Progenitor cell of endocrine pancreas (in vitro differentiated cells): ENCODE measurements at regions not wholly inside any gene's neighbourhood (a gene's known extent, or its start where the extent isn't known, plus 50 kb on each side); places are given as distances from the start of the nearest gene placed in this dataset.

ENCODE experiments used
- DNase-seq: peaks from one replicate; pipeline ENCODE4 v3.0.0; 2021; ENCODE audit warnings: low spot score; ENCODE audit not compliant: unreplicated experiment
- H3K27ac Mint-ChIP-seq: 2 replicates; pipeline ENCODE4 v1.8.0; 2021; ENCODE audit warnings: mild to moderate bottlenecking, moderate library complexity, mixed read lengths
- H3K27me3 Mint-ChIP-seq: 2 replicates; pipeline ENCODE4 v1.8.0; 2021; ENCODE audit warnings: mixed read lengths
- H3K36me3 Mint-ChIP-seq: 2 replicates; pipeline ENCODE4 v1.8.0; 2022; ENCODE audit warnings: mixed read lengths; ENCODE audit not compliant: insufficient read depth
- H3K4me1 Mint-ChIP-seq: 2 replicates; pipeline ENCODE4 v1.8.0; 2021; ENCODE audit warnings: low read depth, mixed read lengths
- H3K4me3 Mint-ChIP-seq: 2 replicates; pipeline ENCODE4 v1.8.0; 2021; ENCODE audit warnings: low read depth, mild to moderate bottlenecking, moderate library complexity, mixed read lengths
- H3K9me3 Mint-ChIP-seq: 2 replicates; pipeline ENCODE4 v1.8.0; 2021; ENCODE audit warnings: low read depth, mixed read lengths
- TF ChIP-seq, protein P1 (sequence below): fragments of 200-600 bp; sonication (generic); IDR thresholded peaks from one replicate; pipeline ENCODE4 v1.5.0; 2021; ENCODE audit warnings: antibody characterized with exemption, mild to moderate bottlenecking; ENCODE audit not compliant: unreplicated experiment

DNA sequence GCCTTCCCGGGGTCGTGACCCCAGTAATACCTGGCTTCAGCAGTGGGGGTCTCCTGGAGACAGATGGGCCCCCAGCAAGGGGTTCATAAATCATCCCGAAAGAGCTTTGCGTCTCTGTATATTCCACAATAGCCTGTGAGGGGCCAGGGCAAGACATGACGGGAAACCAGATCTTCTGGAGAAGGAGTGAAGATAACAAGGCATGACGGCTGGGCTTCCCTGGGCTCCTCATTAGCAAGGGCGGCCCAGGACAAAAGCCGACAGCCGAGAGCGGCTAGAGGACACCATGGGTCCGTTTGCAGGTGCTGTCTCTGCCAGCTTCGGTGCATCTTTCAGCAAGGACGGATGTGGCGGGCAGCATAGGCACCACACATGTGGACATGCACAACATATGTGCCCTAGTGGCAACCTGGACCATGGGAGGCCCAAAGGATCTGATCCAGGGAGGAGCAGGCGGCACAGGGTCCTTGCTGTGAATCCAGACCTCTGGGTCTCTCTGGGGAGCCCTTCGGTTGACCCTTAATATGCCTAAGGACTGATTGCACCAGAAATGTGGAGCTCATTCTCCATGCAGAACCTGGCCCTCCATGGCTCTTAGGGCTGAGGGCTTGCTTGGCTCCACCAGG is 136.9 kb upstream of the FOXF1 start:
- Mint-ChIP-seq H3K36me3 (no peaks in the 10 kb centered on the region), H3K4me1 (peaks cover 2% of the 10 kb centered on the region), H3K27ac (no peak overlapping the region), H3K27me3 (peaks cover 16% of the 10 kb centered on the region), H3K9me3 (peaks cover 9% of the 10 kb centered on the region), H3K4me3 (no peak overlapping the region)
- no peak for DNase-seq
- TF ChIP-seq, protein P1, sequence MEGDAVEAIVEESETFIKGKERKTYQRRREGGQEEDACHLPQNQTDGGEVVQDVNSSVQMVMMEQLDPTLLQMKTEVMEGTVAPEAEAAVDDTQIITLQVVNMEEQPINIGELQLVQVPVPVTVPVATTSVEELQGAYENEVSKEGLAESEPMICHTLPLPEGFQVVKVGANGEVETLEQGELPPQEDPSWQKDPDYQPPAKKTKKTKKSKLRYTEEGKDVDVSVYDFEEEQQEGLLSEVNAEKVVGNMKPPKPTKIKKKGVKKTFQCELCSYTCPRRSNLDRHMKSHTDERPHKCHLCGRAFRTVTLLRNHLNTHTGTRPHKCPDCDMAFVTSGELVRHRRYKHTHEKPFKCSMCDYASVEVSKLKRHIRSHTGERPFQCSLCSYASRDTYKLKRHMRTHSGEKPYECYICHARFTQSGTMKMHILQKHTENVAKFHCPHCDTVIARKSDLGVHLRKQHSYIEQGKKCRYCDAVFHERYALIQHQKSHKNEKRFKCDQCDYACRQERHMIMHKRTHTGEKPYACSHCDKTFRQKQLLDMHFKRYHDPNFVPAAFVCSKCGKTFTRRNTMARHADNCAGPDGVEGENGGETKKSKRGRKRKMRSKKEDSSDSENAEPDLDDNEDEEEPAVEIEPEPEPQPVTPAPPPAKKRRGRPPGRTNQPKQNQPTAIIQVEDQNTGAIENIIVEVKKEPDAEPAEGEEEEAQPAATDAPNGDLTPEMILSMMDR: no peak

DNA sequence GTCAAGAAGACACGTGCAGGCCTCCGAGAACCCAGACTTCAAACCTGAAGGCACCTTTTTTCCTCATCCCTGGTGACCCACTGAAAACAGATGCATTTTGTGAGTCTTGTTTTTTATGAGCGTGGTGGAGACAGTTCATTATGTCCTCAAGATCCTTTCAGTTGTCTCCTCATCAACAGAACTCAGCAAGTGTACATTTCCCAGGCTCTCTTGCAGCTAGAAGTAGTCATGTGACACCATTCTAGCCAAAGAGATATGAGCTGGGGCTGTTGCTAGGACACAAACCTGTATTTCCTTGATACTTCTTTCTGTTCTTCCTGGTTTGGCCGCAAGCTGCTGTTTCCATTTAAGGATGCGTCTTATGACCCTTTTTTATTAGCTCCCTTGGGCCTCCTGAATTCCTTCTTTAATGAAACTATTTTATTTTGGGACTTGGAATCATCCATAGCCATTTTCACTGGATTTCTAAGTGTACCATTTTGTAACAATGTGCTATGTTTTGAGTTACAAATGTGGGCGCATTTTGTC is 135.7 kb upstream of the FOXF1 start:
- H3K36me3 Mint-ChIP-seq: no peaks in the 10 kb centered on the region
- H3K27me3 Mint-ChIP-seq: peaks cover 13% of the 10 kb centered on the region
- peaks cover 9% of the 10 kb centered on the region for H3K9me3 Mint-ChIP-seq
- DNase-seq: no peak
- no peak overlapping the region for H3K4me3 Mint-ChIP-seq
- no peak overlapping the region for H3K27ac Mint-ChIP-seq
- TF ChIP-seq, protein P1: no peak
- peaks cover 2% of the 10 kb centered on the region for H3K4me1 Mint-ChIP-seq

DNA sequence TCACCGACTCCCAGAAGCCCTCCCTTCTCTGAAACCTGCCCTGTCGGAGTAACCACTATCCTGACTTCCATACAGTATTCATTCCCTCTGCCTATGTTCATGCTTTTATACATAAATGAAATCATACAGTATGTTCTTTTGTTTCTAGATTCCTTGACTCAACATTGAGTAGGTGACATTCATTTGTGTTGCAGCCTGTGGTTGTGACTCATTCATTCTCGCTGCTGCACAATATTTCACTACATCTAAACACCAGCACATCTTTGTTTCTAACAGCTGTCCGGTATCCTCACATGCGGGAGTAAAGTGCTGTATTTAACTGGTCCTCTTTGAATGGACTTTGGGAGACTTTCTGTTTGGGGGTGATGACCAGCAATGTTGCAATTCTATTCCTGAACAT is 135.0 kb upstream of the FOXF1 start:
- peaks cover 9% of the 10 kb centered on the region for H3K9me3 Mint-ChIP-seq
- H3K36me3 Mint-ChIP-seq: no peaks in the 10 kb centered on the region
- H3K27me3 Mint-ChIP-seq: peaks cover 19% of the 10 kb centered on the region
- TF ChIP-seq, protein P1: no peak
- H3K4me3 Mint-ChIP-seq: no peak overlapping the region
- H3K27ac Mint-ChIP-seq: no peak overlapping the region
- no peak for DNase-seq
- H3K4me1 Mint-ChIP-seq: peaks cover 2% of the 10 kb centered on the region

DNA sequence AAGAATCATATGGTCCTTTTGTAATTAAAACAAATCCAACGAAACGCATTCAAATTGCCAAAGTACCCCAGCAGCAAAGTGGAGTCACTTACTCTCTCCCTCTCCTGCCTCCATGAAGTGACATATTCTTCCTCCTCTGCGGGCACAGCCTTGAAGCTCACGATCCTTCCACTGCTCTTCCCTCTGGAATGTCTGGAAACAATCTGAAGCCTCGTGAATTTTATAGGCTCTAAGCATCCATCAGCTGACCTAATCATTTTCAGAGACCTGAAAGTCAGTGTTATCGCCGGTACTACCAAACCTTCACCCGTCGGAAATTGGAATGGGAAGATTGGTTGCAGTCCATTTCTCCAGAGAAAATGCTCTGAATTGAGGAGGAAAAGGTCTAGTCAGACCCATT is 134.5 kb upstream of the FOXF1 start:
- peaks cover 9% of the 10 kb centered on the region for H3K9me3 Mint-ChIP-seq
- peaks cover 2% of the 10 kb centered on the region for H3K4me1 Mint-ChIP-seq
- H3K27ac Mint-ChIP-seq: no peak overlapping the region
- H3K4me3 Mint-ChIP-seq: no peak overlapping the region
- TF ChIP-seq, protein P1: no peak
- H3K36me3 Mint-ChIP-seq: no peaks in the 10 kb centered on the region
- H3K27me3 Mint-ChIP-seq: peaks cover 21% of the 10 kb centered on the region
- no peak for DNase-seq

DNA sequence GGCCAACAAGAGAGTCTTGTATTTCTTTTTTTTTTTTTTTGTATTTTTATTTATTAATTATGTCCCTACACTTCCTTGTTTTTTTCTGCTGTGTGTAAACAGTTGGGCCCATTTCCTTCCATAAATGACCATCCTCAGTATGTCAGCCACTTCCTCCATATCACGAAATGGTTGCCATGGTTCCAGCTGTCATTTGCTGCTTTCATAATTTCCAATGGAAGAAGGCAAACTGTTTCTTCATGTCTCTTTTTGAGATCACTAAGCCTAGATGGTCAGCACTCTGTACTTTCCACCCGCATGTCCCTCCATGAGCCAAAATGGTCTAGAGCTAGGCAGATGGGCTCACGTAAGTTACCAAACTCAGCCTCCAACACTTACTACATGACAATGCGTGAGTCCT is 133.5 kb upstream of the FOXF1 start:
- TF ChIP-seq, protein P1: no peak
- Mint-ChIP-seq H3K9me3 (peaks cover 9% of the 10 kb centered on the region), H3K4me3 (no peak overlapping the region), H3K27me3 (peaks cover 30% of the 10 kb centered on the region), H3K27ac (no peak overlapping the region), H3K36me3 (no peaks in the 10 kb centered on the region), H3K4me1 (no peaks in the 10 kb centered on the region)
- DNase-seq: no peak
